C4-2B (cell line): ENCODE measurements at regions not wholly inside any gene's neighbourhood (a gene's known extent, or its start where the extent isn't known, plus 50 kb on each side); places are given as distances from the start of the nearest gene placed in this dataset.
"Not testable (repeated sequence)": the region's sequence is repeated elsewhere in the genome, so short reads cannot be mapped to it uniquely, and the experiment has no call there.

Source experiments
- H3K27ac ChIP-seq: fragments of 450-650 bp; 2 replicates; pipeline ENCODE4 v1.5.1; 2017
- ZFX ChIP-seq: fragments of 450-650 bp; IDR thresholded peaks from 2 replicates; pipeline ENCODE4 v1.6.1; 2017
- TF ChIP-seq, protein P1 (sequence below): fragments of 450-650 bp; conservative IDR thresholded peaks from 2 replicates; pipeline ENCODE4 v1.5.1; 2017; ENCODE audit warnings: mild to moderate bottlenecking

DNA sequence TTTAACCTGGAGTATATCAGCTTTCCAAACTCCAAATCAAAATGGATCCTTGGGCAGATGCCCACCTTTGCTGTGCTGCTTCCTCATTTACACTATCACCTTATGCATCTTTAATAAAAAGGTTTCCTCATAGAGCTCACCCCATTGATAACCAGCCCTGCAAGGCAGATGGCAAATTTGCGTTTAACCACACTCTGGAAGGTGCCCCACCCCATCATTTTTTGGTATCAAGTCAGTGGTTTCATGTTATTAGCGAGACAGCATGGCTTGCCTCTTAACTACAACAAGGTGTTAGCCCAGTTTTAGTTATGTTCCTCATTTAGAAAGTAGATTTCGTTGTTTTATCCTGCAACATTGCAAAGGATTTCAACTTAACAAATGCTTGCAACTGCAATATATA, 214.0 kb upstream of the WDFY3 start:
- H3K27ac ChIP-seq: no peak overlapping the region
- TF ChIP-seq, protein P1, sequence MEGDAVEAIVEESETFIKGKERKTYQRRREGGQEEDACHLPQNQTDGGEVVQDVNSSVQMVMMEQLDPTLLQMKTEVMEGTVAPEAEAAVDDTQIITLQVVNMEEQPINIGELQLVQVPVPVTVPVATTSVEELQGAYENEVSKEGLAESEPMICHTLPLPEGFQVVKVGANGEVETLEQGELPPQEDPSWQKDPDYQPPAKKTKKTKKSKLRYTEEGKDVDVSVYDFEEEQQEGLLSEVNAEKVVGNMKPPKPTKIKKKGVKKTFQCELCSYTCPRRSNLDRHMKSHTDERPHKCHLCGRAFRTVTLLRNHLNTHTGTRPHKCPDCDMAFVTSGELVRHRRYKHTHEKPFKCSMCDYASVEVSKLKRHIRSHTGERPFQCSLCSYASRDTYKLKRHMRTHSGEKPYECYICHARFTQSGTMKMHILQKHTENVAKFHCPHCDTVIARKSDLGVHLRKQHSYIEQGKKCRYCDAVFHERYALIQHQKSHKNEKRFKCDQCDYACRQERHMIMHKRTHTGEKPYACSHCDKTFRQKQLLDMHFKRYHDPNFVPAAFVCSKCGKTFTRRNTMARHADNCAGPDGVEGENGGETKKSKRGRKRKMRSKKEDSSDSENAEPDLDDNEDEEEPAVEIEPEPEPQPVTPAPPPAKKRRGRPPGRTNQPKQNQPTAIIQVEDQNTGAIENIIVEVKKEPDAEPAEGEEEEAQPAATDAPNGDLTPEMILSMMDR: no peak
- no peak for TF ChIP-seq ZFX

DNA sequence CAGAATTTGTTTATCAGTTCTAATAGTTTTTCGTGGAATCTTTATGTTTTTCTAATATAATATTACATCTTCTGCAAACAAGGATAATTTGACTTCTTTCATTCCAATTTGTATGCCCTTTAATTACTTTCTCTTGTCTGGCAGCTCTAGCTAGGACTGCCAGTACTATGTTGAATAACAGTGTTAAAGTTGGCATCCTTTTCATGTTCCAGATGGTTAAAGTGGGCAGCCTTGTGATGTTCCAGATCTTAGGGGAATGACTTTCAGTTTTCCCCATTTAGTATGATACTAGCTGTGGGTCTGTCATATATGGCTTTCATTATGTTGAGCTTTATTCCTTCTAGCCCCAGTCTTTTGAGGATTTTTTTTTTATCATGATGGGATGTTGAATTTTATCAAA, 220.6 kb upstream of the WDFY3 start:
- TF ChIP-seq, protein P1: no peak
- no peak for TF ChIP-seq ZFX
- no peak overlapping the region for H3K27ac ChIP-seq

DNA sequence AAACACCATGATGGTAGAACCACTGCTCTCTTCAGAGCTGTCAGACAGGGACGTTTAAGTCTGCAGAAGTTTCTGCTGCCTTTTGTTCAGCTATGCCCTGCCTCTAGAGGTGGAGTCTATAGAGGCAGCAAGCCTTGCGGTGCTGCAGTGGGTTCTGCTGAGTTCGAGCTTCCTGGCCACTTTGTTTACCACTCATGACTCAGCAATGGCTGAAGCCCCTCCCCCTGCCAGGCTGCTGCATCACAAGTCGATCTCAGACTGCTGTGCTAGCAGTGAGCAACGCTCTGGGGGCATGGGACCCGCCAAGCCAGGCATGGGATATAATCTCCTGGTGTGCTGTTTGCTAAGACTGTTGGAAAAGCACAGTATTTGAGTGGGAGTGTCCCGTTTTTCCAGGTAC, 229.5 kb upstream of the WDFY3 start:
- H3K27ac ChIP-seq: not testable (repeated sequence)

DNA sequence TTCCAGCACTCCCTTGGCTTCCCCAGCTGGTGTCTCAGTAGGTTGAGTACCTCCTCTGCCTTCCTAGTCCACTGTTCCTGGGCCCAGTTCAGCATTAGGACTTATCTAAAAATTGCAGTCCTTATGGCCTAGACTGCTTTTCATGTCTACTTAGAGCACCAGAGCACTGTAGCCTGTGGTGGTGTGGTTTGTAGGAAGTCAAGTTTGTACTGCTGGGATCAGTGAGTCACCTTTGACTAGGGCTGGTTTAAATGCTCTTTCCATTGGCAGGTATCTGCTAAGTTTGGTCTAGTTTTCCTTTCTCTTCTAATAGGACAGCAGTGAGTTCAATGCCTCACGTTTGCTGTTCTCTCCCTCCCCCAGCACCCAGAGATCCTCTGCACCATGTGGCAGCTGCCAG, 233.6 kb upstream of the WDFY3 start:
- TF ChIP-seq, protein P1: no peak
- TF ChIP-seq ZFX: no peak
- no peak overlapping the region for H3K27ac ChIP-seq

DNA sequence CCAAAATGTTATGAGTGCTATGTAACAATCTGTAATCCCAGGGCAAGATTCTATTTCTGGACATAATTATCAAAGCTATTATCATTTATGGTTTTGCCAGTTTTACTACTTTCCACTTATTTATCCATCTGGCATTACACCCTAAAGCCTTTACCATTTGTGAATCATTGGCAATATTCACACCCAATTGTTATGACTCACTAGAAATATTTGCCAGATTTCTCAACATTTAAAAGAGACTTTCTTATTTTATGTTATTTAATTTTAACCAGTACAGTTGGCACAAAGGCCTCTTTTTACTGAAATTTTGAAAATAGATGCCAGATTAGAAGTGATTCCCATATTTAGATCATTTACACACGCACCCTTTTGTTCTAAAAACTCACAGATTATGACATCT, 242.7 kb upstream of the WDFY3 start:
- no peak overlapping the region for H3K27ac ChIP-seq
- no peak for TF ChIP-seq ZFX
- TF ChIP-seq, protein P1: no peak

DNA sequence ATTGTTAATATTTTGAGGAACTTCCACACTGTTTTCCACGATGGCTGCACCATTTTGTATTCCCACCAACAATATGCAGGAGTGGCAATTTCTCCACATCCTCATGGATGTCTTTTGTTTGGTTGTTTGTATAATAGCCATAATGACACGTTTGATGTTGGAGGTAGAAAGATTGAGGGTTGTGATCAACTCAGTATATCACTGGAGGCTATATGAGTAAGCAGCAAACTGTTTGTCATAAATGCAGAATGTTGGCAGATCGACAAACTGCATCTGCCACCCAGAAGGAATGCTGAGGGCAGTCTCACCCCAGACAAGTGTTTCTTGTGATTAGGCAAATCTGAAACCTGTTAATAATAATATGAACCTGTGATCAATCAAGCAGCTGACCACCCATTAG, 243.9 kb upstream of the WDFY3 start:
- TF ChIP-seq, protein P1: no peak
- no peak for TF ChIP-seq ZFX
- no peak overlapping the region for H3K27ac ChIP-seq

DNA sequence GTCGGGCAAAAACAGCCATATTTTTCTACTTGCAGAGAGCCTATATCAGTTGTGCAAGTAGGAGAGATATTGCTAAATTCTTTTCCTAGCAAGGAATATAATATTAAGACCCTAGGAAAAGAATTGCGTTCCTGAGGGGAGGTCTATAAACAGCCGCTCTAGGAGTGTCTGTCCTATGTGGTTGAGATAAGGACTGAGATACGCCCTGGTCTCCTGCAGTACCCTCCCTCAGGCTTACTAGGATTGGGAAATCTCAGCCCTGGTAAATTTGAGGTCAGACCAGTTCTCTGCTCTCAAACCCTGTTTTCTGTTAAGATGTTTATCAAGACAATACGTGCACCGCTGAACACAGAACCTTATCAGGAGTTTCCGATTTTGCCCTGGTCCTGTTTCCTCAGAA, 250.1 kb upstream of the WDFY3 start:
- H3K27ac ChIP-seq: not testable (repeated sequence)

DNA sequence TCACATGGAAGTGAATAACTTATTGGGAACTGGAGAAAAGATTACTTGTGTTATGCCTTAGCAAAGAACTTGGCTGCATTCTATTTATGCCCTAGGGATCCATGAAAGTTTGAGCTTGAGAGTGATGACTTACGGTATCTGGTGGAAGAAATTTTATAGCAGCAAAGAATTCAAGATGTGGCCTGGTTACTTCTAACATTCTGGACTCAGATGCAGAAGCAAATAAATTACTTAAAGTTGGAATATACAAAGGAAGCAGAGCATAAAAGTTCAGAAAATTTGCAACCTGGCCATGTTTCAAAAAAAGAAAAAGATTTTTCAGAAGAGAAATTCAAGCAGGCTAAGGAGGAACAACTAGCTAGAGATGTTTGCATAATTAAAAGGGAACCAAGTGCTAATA, 252.3 kb upstream of the WDFY3 start:
- TF ChIP-seq, protein P1: no peak
- TF ChIP-seq ZFX: no peak
- H3K27ac ChIP-seq: no peak overlapping the region

DNA sequence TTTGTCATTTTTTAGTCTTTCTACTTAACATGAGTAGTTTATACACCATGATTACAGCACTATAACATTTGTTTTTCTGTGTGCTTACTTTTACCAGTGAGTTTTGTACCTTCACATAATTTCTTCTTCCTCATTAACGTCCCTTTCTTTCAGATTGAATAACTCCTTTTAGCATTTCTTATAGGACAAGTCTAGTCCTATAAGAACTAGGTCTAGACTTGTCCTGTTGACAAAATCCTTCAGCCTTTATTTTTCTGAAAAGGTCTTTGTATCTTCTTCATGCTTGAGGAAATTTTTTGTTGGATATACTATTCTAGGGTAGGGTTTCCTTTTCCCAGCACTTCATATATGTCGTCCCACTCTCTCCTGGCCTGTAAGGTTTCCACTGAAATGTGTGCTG, 253.3 kb upstream of the ARHGAP24 start:
- no peak overlapping the region for H3K27ac ChIP-seq
- TF ChIP-seq, protein P1: no peak
- no peak for TF ChIP-seq ZFX
